Gastrocnemius medialis (tissue), 4 donors: ENCODE measurements at regions not wholly inside any gene's neighbourhood (a gene's known extent, or its start where the extent isn't known, plus 50 kb on each side); places are given as distances from the start of the nearest gene placed in this dataset.
"Not testable (repeated sequence)": the region's sequence is repeated elsewhere in the genome, so short reads cannot be mapped to it uniquely, and the experiment has no call there.

Experiments
- ATAC-seq, 2 donors: fragments of 150-250 bp; one replicate each; pipeline ENCODE4 v1.9.1; 2016
- DNase-seq, 2 donors: peaks; one replicate each; pipeline ENCODE4 v3.0.0-alpha.2; 2019
- H3K27ac ChIP-seq, 4 donors: fragments of 200-600 bp; sonication (generic); 1 replicate in 1 of 4; 2 replicates in 3 of 4; pipeline ENCODE4 v1.5.1; 2016 to 2018; ENCODE audit warnings: mild to moderate bottlenecking in 2 of 4, moderate library complexity in 1 of 4
- H3K27me3 ChIP-seq, 3 donors: fragments of 200-600 bp; sonication (generic) in 2 of 3; 1 replicate in 1 of 3; 2 replicates in 2 of 3; pipeline versions ENCODE4 v1.5.1 to v1.6.0; 2016 to 2019; ENCODE audit warnings: mild to moderate bottlenecking in 1 of 3, moderate library complexity in 1 of 3
- H3K36me3 ChIP-seq, 2 donors: fragments of 200-600 bp; sonication (generic) in 1 of 2; one replicate each; pipeline ENCODE4 v1.5.1; 2017 to 2018
- H3K4me1 ChIP-seq, 2 donors: fragments of 200-600 bp; sonication (generic) in 1 of 2; one replicate each; pipeline ENCODE4 v1.5.1; 2016 to 2017; ENCODE audit warnings: mild to moderate bottlenecking in 2 of 2
- H3K4me3 ChIP-seq, 4 donors: fragments of 200-600 bp; sonication (generic) in 3 of 4; 1 replicate in 1 of 4; 2 replicates in 3 of 4; pipeline ENCODE4 v1.5.1; 2016 to 2019; ENCODE audit warnings: mild to moderate bottlenecking in 2 of 4
- H3K9me3 ChIP-seq, 3 donors: fragments of 200-600 bp; sonication (generic) in 2 of 3; 1 replicate in 1 of 3; 2 replicates in 2 of 3; pipeline ENCODE4 v1.5.1; 2016 to 2019
- CTCF ChIP-seq, 5 experiments: fragments of 450-650 bp in 3 of 5; fragments of 200-600 bp in 2 of 5; sonication (generic) in 2 of 5; IDR thresholded peaks in 4 of 5; conservative IDR thresholded peaks in 1 of 5; 1 replicate in 4 of 5; 2 replicates in 1 of 5; pipeline ENCODE4 v1.5.1; 2016 to 2019; ENCODE audit warnings: antibody characterized with exemption in 5 of 5, mild to moderate bottlenecking in 3 of 5, moderate library complexity in 3 of 5
- POLR2A ChIP-seq, 2 donors: fragments of 450-650 bp; IDR thresholded peaks; one replicate each; pipeline ENCODE4 v1.6.1; 2017; ENCODE audit warnings: antibody characterized with exemption in 2 of 2, mild to moderate bottlenecking in 2 of 2, moderate library complexity in 2 of 2
- in situ Hi-C, 4 donors: fragments of 200-750 bp; cut with MboI; loops; one replicate each; pipeline versions ENCODE4 v1.15.0 to v1.8.0; 2017; ENCODE audit warnings: low sequenced_read_pairs in 4 of 4
- intact Hi-C: fragments of 100-400 bp; cut with DNase I; formaldehyde crosslinking; loops from one replicate; pipeline ENCODE4 v1.15.1; 2023; ENCODE audit warnings: low total_unique reads

GRCh38 chr14:25381498-25381897 lies 331.6 kb upstream of the STXBP6 start:
- Histone ChIP-seq H3K4me1 (no peaks in the 10 kb centered on the region), H3K27me3 (no peaks in the 10 kb centered on the region), H3K9me3 (no peaks in the 10 kb centered on the region), H3K27ac (no peak overlapping the region), H3K36me3 (no peaks in the 10 kb centered on the region), H3K4me3 (no peak overlapping the region)
- TF ChIP-seq CTCF (IDR thresholded peaks at IDR 0.05 in 4 of 5, conservative IDR thresholded peaks at IDR 0.05 in 1 of 5) (no peak), POLR2A (IDR thresholded peaks at IDR 0.05) (no peak)
- in situ Hi-C loops, result no loop called here
- no peak for ATAC-seq
- intact Hi-C loops, result no loop called here
- no peak for DNase-seq

- Histone ChIP-seq H3K27ac (no peak overlapping the region), H3K4me3 (no peak overlapping the region), H3K36me3 (no peaks in the 10 kb centered on the region), H3K27me3 (no peaks in the 10 kb centered on the region), H3K9me3 (no peaks in the 10 kb centered on the region), H3K4me1 (no peaks in the 10 kb centered on the region)
- ATAC-seq, result no peak
- in situ Hi-C loops, result no loop called here
- intact Hi-C loops, result no loop called here
- no peak for DNase-seq
- TF ChIP-seq CTCF (IDR thresholded peaks at IDR 0.05 in 4 of 5, conservative IDR thresholded peaks at IDR 0.05 in 1 of 5) (no peak), POLR2A (IDR thresholded peaks at IDR 0.05) (no peak)
These were observed 325.7 kb upstream of the STXBP6 start for GRCh38 chr14:25375639-25376038.

DNA sequence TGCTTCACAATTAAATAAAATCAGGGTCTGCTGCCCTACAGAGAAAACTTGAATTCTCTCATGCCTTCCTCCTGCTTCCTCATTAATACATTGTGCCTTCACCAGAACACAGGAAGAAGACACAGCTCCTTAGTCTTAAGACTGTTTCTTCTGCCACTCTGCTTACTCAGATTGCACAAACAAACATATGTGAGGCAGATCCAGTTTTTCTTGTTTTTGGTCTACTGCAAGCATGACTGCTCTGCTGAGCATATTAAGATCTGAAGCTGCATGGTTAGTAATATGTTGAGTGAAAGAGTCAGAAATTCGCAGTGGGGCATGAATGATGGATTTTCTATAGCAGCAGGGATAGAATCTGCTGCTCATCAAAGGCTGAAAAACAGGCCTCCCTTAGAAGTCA lies 321.1 kb upstream of the STXBP6 start:
- TF ChIP-seq CTCF (IDR thresholded peaks at IDR 0.05 in 4 of 5, conservative IDR thresholded peaks at IDR 0.05 in 1 of 5), result no peak
- TF ChIP-seq POLR2A (IDR thresholded peaks at IDR 0.05), result no peak
- Histone ChIP-seq H3K4me1 (no peaks in the 10 kb centered on the region), H3K27me3 (no peaks in the 10 kb centered on the region), H3K27ac (no peak overlapping the region), H3K9me3 (no peaks in the 10 kb centered on the region), H3K36me3 (no peaks in the 10 kb centered on the region), H3K4me3 (no peak overlapping the region)
- ATAC-seq, result no peak
- intact Hi-C loops (no loop called here), in situ Hi-C loops (no loop called here)
- DNase-seq, result no peak

- H3K27ac ChIP-seq, H3K4me3 ChIP-seq, H3K27me3 ChIP-seq, ATAC-seq, H3K36me3 ChIP-seq, in situ Hi-C loops, H3K4me1 ChIP-seq, H3K9me3 ChIP-seq, DNase-seq, intact Hi-C loops: not testable (repeated sequence)
These were observed 320.1 kb upstream of the STXBP6 start for GRCh38 chr14:25370057-25370456.

GRCh38 chr14:25358330-25358729 lies 308.4 kb upstream of the STXBP6 start:
- in situ Hi-C loops, result no loop called here

More at GRCh38 chr14:25358330-25358729, 308.4 kb upstream of the STXBP6 start:
- TF ChIP-seq POLR2A (IDR thresholded peaks at IDR 0.05) (no peak), CTCF (IDR thresholded peaks at IDR 0.05 in 4 of 5, conservative IDR thresholded peaks at IDR 0.05 in 1 of 5) (no peak)
- no peak for ATAC-seq
- Histone ChIP-seq H3K9me3 (no peaks in the 10 kb centered on the region), H3K36me3 (no peaks in the 10 kb centered on the region), H3K4me3 (no peak overlapping the region), H3K4me1 (no peaks in the 10 kb centered on the region), H3K27me3 (no peaks in the 10 kb centered on the region), H3K27ac (no peak overlapping the region)
- no peak for DNase-seq
- intact Hi-C loops, result no loop called here
